ENCODE measurements at regions not wholly inside any gene's neighbourhood (a gene's known extent, or its start where the extent isn't known, plus 50 kb on each side); places are given as distances from the start of the nearest gene placed in this dataset.

DNA sequence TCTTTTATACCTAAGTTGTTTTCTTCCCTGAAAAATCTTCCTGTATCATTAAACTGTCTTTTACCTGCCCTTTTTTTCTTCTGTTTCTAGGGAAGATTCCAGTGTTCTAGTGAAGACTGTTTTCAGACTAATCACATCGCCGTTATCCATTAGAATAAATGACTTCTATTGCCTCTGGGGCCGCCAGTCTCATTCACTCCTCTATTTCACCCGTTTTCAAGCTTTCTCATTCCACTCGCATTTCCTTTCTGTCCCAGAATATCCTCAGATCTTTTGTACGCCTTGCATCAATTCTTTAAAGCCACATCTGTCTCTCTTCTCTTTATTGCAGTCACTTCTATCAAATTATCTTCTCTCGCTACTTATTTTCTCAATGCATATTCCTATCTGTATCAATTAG, 1035.6 kb upstream of the MIR17HG start:
- TF ChIP-seq POLR2A (IDR thresholded peaks at IDR 0.05; ENCODE audit: low read length) (no peak), GATA1 (IDR thresholded peaks at IDR 0.05; ENCODE audit: low read depth, low read length) (no peak)

All from erythroblast (primary cell).